NCI-H1092 treated with DMSO at 0.1 percent for 48 hours (cell line): ENCODE measurements at regions not wholly inside any gene's neighbourhood (a gene's known extent, or its start where the extent isn't known, plus 50 kb on each side); places are given as distances from the start of the nearest gene placed in this dataset.
"Not testable (repeated sequence)": the region's sequence is repeated elsewhere in the genome, so short reads cannot be mapped to it uniquely, and the experiment has no call there.

ENCODE experiments used
- DNase-seq: peaks from one replicate; lab custom pipeline; 2025; lab: John Stamatoyannopoulos, UW

DNA sequence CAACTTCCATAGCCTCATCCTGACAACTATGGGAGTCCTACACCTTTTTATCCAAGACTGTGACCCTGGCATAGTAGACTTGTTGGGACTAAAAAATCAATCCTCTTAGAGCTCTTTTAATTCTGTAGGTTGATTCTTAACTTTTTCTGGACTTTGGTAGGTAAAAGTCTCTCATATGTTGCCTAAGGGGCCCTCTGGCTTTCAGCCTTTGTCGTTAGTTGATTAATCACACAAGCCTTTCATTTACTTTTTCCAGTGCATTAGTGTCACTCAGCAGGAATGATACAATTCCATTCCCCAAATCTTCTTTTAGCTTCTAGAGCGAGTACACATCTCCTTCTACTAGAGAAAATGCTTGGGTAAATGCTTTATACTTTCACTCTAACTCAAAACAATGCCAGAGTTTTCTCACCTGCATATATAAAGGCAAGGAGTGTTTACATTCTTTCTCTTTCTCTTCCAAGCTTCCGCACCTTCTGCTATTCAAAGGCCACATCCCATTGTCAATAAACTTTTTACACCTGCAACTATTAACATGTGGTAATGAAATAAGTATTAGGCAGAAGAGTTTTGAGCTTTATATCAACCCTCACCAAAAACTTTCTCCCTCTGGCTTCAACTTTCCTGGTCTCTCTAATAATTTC is 516.6 kb downstream of the FAM181B start:
- DNase-seq: no peak

DNA sequence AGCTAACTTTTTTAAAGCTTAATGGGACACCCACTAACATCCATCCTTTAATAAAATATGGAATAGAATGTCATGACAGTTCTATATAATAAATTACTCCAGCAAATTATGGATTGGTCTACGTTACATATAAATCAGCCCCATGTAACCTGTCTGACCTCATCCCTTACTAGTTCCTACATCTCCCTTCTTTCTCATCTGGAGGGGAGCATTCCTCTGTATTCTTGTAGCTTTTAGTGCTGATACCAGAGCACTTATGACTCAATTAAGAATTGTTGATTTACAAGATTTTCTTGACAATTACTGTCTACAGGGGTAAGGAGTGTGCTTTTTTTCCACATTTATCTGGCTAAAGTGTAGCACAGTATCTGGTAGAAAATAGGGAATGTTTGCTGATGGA is 523.7 kb downstream of the FAM181B start:
- no peak for DNase-seq

DNA sequence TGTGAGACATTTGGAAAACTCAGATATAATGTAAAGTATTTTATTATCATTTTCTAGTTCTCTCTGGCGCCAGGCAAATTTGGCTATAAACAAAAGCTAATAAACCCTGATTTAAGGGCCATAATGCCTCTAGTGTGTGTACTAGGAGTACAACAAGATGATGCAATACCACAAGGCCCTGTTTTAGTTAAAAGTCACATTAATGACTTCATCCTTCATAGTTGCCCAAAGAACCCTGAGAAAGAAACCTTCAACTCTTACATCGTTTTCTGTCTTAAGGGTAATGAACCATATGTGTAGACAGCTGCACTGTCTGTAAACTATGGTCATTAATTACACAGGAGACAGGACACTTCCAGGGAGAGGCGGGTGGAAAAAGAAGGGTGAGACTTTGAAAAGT is 538.4 kb downstream of the FAM181B start:
- DNase-seq: no peak

DNA sequence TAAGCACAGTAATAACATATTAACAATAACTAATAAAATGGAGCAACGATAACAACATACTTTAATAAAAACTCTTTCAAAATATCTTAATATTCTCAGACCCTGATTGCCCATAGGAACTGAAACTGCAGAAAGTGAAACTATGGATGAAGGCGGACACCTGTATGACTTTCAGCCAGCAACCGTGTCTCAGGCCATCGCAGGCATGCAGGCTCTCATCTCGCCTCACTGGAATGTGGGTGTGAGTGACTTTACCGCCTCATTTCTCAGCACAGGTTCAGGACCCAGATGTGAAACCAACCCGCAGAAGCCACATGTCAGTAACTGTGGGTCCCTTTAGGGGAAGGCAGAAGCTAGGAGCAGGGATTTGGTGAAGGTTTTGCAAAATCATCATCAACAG is 539.1 kb downstream of the FAM181B start:
- no peak for DNase-seq

DNA sequence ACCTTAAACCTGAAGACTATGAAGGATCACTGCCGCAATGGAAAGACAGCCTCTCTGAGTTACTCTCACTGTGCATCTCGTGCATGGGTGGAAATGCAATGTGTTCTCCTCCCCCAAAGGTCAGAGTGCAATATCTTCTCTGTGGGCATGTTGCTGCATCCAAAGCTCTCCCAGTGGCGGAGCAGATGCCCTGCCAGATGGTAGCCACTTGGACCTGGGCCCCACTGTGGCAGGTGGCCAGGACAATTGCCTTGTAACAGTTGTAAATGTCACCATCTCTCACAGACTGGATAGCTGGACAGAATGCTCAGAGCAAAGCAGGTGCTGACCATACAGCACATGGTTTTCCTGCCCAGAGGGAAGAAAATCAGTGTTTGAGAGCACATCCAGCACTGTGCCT is 542.0 kb downstream of the FAM181B start:
- DNase-seq: no peak

DNA sequence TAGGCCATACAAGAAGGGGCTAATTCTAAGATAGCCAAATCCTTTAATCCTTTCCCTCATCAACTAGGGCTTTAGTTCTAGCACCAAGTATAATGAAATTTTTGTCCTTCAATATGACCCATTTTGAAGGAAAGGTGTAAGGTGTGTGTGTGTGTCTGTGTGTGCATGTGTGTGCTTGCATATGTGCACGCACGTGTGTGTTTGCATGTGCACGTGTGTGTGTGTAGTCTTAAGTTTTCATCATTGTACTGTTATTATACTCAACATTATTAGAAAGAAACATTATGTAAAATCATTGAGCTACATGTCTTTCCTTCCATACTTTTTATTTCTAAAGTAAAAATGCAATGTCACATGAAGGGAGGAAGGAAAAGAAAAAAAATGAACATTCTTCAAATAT is 547.7 kb downstream of the FAM181B start:
- DNase-seq: no peak

GRCh38 chr11:82184966-82185365 is 548.7 kb downstream of the FAM181B start:
- DNase-seq: no peak

GRCh38 chr11:82183346-82183745 is 550.3 kb downstream of the FAM181B start:
- DNase-seq: no peak

GRCh38 chr11:82182697-82183096 is 551.0 kb downstream of the FAM181B start:
- DNase-seq: not testable (repeated sequence)

GRCh38 chr11:82181796-82182195 is 551.9 kb downstream of the FAM181B start:
- DNase-seq: not testable (repeated sequence)

GRCh38 chr11:82176945-82177344 is 556.7 kb downstream of the FAM181B start:
- DNase-seq: no peak

DNA sequence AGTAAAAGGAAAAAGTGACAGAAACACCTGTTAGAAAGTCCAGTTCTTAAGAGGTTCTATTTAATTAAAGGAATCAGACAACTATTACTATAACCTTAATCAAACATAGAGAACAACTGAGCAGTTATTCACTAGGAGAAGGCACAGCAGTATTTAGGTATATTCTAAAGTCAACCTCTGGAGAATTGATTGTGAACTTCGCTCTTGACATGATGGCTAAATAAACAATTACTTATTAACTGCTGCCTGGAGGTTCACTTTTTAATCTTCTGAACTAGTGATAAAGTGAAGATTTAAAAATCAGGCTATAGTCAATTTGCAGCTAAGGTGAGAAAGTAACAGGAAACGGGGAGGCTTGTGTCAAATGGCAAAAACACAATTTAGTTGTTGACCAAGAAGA is 557.3 kb downstream of the FAM181B start:
- no peak for DNase-seq

DNA sequence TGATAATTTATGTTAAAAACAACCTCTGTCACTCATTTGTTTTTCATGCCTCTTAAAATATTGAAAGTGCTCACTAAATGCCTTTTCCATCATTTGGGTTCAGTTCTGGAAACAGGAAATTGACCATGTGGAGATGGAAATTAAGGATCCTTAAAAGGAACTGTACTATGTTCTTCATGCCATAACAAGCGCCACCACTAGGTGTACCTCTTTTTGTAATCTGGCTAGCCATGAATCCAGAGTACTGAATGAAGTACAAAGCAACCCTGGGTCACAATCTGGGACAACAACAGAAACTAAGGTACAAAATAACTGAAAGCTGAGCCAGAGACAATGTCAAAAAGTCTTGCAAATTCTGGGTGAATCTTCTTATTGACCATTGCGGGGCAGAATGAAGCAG is 559.1 kb downstream of the FAM181B start:
- DNase-seq: no peak

DNA sequence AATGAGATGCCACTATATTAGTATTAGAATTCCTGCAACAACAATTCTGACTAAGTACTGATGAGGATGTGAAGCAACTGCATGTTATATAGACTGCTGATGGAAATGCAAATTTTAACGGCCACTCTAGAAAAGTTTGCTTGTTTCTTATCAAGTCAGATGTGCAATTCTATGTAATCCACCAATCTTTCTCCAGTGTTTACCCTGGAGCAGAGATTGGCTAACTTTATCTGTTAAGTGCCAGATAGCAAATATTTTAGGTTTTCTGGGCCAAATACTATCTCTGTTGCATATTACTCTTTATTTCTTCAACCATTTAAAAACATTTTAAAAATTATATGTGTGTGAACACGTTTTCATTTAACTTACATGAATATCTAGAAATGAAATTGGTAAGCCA is 586.9 kb downstream of the FAM181B start:
- no peak for DNase-seq

GRCh38 chr11:82118946-82119345 is 614.7 kb downstream of the FAM181B start:
- DNase-seq: no peak

- DNase-seq: no peak
Observed at GRCh38 chr11:82117362-82117761, 616.3 kb downstream of the FAM181B start.

- no peak for DNase-seq
Observed at GRCh38 chr11:82105331-82105998, 628.2 kb downstream of the FAM181B start.

DNA sequence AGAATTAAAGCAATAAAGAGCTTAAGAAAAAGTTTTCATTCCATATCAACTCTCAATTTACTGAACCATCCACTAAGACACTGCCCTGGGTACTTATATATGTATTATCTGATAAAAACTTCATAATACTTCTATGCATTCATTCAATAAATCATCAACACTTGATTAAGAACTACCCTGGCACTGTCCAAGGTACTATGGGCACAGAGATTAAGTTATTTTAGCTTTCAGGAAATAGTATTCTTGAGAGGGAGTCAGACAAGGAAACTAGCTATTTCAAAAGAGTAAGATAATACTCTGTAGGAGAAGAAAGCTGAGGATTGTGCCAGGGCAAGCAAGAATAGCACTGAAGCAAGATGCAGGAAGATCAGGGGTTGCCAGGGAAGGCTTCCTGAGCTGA is 640.8 kb downstream of the FAM181B start:
- DNase-seq: no peak

DNA sequence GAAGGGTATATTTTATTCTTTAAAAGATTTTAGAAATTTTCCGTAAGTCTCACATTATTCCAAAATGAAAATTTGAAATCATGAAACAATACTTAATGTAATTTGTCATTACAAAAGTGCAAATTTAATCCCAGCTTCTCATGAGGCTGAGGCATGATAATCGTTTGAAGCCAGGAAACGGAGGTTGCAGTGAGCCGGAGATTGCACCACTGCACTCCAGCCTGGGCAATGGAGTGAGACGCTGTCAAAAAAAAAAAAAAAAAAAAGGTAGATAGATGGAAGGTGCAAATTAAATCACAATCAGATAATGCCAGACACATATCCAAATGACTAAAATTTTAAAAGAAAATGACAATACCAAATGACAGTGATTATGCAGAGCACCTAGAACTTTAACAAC is 644.2 kb downstream of the FAM181B start:
- no peak for DNase-seq

DNA sequence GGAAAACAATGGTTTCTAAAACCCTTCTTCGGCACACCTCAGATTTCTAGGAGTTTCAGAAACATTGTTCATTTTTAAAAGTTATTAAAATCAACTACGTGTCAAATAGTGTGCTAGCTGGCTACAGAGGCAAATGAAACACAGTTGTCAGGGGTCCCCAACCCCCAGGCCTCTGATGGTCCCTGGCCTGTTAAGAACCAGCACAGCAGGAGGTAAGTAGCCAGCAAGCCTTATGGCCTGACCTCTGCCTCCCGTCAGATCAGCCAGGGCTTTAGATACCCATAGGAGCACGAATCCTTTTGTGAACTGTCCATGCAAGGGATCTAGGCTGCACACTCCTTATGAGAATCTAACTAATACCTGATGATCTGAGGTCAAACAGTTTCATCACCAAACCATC is 648.2 kb downstream of the FAM181B start:
- no peak for DNase-seq

DNA sequence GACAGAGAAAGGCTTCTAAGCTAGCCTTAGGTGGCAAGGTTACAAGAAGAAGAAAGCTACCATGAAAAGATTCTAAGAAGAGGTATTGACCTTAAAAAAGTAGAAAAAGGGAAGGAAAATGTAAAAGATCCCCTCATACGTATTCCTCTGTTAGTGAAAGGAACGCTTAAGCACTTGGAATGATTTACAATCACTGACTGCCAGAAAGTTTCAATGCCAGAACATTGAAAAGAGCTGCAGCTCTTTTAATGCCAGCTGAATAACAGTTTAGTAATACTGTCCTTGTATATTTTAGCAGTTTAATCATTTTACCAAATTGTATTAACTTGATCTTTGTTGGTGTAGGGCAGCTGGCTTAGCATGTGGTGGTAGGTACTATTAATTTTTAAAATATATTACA is 650.7 kb downstream of the FAM181B start:
- no peak for DNase-seq

GRCh38 chr11:82080160-82080559 is 653.5 kb downstream of the FAM181B start:
- DNase-seq: no peak

- no peak for DNase-seq
Observed at GRCh38 chr11:82076126-82076525, 657.5 kb downstream of the FAM181B start.

DNA sequence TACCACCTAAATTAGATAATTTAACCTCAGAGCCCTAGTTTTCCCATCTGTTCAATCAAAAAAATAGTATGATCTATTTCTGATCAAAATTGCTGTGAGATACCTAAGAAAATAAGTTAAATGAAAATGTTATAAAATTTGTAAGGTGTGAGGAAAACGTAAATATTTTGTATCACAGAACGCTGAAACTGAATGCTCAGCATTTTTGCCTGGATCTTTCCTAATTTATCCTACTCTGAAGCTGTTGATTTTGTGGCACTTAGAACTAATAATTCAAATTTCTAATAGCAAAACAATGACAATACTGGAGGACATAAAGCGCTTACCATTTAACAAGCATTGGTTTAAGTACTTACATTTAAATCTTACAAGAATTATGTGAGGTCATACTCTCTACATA is 674.2 kb downstream of the FAM181B start:
- DNase-seq: no peak
